ENCODE measurements at regions not wholly inside any gene's neighbourhood (a gene's known extent, or its start where the extent isn't known, plus 50 kb on each side); places are given as distances from the start of the nearest gene placed in this dataset.

- Histone ChIP-seq H3K9ac (ENCODE audit: low read length) (no peak overlapping the region), H3K4me2 (ENCODE audit: low read length) (no peak overlapping the region), H2AFZ (ENCODE audit: low read depth, low read length) (no peak overlapping the region), H3K27me3 (ENCODE audit: low read depth, low read length) (no peaks in the 10 kb centered on the region), H4K20me1 (ENCODE audit: insufficient read depth, low read length) (no peaks in the 10 kb centered on the region), H3K4me3 (ENCODE audit: low read length) (no peak overlapping the region), H3K79me2 (ENCODE audit: low read length) (no peaks in the 10 kb centered on the region), H3K36me3 (replicated peaks; ENCODE audit: low read depth, low read length) (no peaks in the 10 kb centered on the region), H3K27ac (ENCODE audit: low read length) (no peak overlapping the region), H3K4me1 (ENCODE audit: low read length) (no peaks in the 10 kb centered on the region), H3K9me3 (ENCODE audit: insufficient read depth, low read length) (no peaks in the 10 kb centered on the region)
- TF ChIP-seq CTCF (IDR thresholded peaks at IDR 0.05; ENCODE audit: low read depth, low read length) (no peak), EZH2phosphoT487 (IDR thresholded peaks at IDR 0.05; ENCODE audit: low read depth) (no peak)
Observed at GRCh38 chr10:36331121-36331520, 689.0 kb upstream of the FZD8 start.

- Histone ChIP-seq H3K36me3 (replicated peaks; ENCODE audit: low read depth, low read length) (no peaks in the 10 kb centered on the region), H4K20me1 (ENCODE audit: insufficient read depth, low read length) (no peaks in the 10 kb centered on the region), H3K9ac (ENCODE audit: low read length) (no peak overlapping the region), H3K27ac (ENCODE audit: low read length) (no peak overlapping the region), H3K27me3 (ENCODE audit: low read depth, low read length) (no peaks in the 10 kb centered on the region), H3K4me1 (ENCODE audit: low read length) (no peaks in the 10 kb centered on the region), H3K4me2 (ENCODE audit: low read length) (no peak overlapping the region), H3K4me3 (ENCODE audit: low read length) (no peak overlapping the region), H3K9me3 (ENCODE audit: insufficient read depth, low read length) (no peaks in the 10 kb centered on the region), H2AFZ (ENCODE audit: low read depth, low read length) (no peak overlapping the region), H3K79me2 (ENCODE audit: low read length) (no peaks in the 10 kb centered on the region)
- TF ChIP-seq CTCF (IDR thresholded peaks at IDR 0.05; ENCODE audit: low read depth, low read length) (no peak), EZH2phosphoT487 (IDR thresholded peaks at IDR 0.05; ENCODE audit: low read depth) (no peak)
Observed at GRCh38 chr10:36325815-36326214, 683.7 kb upstream of the FZD8 start.

GRCh38 chr10:36324831-36325230 lies 682.7 kb upstream of the FZD8 start:
- H3K27me3 ChIP-seq (ENCODE audit: low read depth, low read length): no peaks in the 10 kb centered on the region
- H3K79me2 ChIP-seq (ENCODE audit: low read length): no peaks in the 10 kb centered on the region
- H3K9me3 ChIP-seq (ENCODE audit: insufficient read depth, low read length): no peaks in the 10 kb centered on the region
- H3K4me3 ChIP-seq (ENCODE audit: low read length): no peak overlapping the region
- TF ChIP-seq CTCF (IDR thresholded peaks at IDR 0.05; ENCODE audit: low read depth, low read length): no peak
- no peak for TF ChIP-seq EZH2phosphoT487 (IDR thresholded peaks at IDR 0.05; ENCODE audit: low read depth)
- no peaks in the 10 kb centered on the region for H3K4me1 ChIP-seq (ENCODE audit: low read length)
- no peak overlapping the region for H3K27ac ChIP-seq (ENCODE audit: low read length)
- H4K20me1 ChIP-seq (ENCODE audit: insufficient read depth, low read length): no peaks in the 10 kb centered on the region
- no peak overlapping the region for H3K9ac ChIP-seq (ENCODE audit: low read length)
- no peak overlapping the region for H2AFZ ChIP-seq (ENCODE audit: low read depth, low read length)
- H3K36me3 ChIP-seq (replicated peaks; ENCODE audit: low read depth, low read length): no peaks in the 10 kb centered on the region
- H3K4me2 ChIP-seq (ENCODE audit: low read length): no peak overlapping the region

GRCh38 chr10:36313142-36313541 lies 671.0 kb upstream of the FZD8 start:
- TF ChIP-seq CTCF (IDR thresholded peaks at IDR 0.05; ENCODE audit: low read depth, low read length) (no peak), EZH2phosphoT487 (IDR thresholded peaks at IDR 0.05; ENCODE audit: low read depth) (no peak)
- Histone ChIP-seq H2AFZ (ENCODE audit: low read depth, low read length) (no peak overlapping the region), H3K4me1 (ENCODE audit: low read length) (no peaks in the 10 kb centered on the region), H3K9me3 (ENCODE audit: insufficient read depth, low read length) (no peaks in the 10 kb centered on the region), H4K20me1 (ENCODE audit: insufficient read depth, low read length) (no peaks in the 10 kb centered on the region), H3K27me3 (ENCODE audit: low read depth, low read length) (no peaks in the 10 kb centered on the region), H3K27ac (ENCODE audit: low read length) (no peak overlapping the region), H3K4me3 (ENCODE audit: low read length) (no peak overlapping the region), H3K36me3 (replicated peaks; ENCODE audit: low read depth, low read length) (no peaks in the 10 kb centered on the region), H3K4me2 (ENCODE audit: low read length) (no peak overlapping the region), H3K9ac (ENCODE audit: low read length) (no peak overlapping the region), H3K79me2 (ENCODE audit: low read length) (no peaks in the 10 kb centered on the region)

Data from OCI-LY3 (cell line).